G401 (cell line): ENCODE measurements at regions not wholly inside any gene's neighbourhood (a gene's known extent, or its start where the extent isn't known, plus 50 kb on each side); places are given as distances from the start of the nearest gene placed in this dataset.
"Not testable (repeated sequence)": the region's sequence is repeated elsewhere in the genome, so short reads cannot be mapped to it uniquely, and the experiment has no call there.

Experiments
- DNase-seq: peaks from one replicate; pipeline ENCODE4 v3.0.0-alpha.2; 2015; ENCODE audit warnings: low spot score
- in situ Hi-C: cut with HindIII; loops from 2 replicates; pipeline ENCODE4 v1.10.0; 2016; ENCODE audit warnings: low sequenced_read_pairs, mixed read lengths

- no peak for DNase-seq
- in situ Hi-C loops, result no loop called here
Observed at GRCh38 chr17:77036136-77036840, 104.5 kb upstream of the SEC14L1 start.

DNA sequence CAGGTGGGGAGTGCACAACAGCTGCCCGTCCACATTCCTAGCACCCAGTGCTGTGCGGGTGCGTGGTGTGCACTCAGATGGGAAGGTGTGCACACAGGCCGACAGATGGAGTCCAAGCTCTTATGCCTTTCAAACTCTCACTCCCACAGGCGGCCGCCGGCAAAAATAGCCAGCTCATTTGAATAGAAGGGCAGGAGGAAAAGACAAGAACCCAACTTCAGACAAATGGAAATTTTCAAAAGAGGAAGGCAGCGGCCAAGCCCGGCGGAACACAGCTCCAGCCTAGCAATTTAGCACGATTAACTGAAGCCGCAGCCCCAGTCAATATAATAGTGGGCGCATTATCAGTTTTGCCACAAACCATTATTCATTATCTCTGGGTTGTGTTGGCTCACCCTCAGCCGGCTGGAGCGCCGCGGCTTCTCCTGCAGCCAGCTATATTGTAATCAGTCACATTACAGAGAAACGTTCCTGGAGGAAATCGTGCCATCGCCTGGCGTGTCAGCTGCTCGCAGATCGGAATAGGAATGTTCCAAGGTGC is 103.9 kb upstream of the SEC14L1 start:
- peak; percentile 86 for DNase-seq
- in situ Hi-C loops, result no loop called here

GRCh38 chr17:77037943-77038342 is 102.8 kb upstream of the SEC14L1 start:
- in situ Hi-C loops, result no loop called here
- no peak for DNase-seq

GRCh38 chr17:77038884-77039555 is 101.7 kb upstream of the SEC14L1 start:
- in situ Hi-C loops, result no loop called here
- DNase-seq, result no peak

DNA sequence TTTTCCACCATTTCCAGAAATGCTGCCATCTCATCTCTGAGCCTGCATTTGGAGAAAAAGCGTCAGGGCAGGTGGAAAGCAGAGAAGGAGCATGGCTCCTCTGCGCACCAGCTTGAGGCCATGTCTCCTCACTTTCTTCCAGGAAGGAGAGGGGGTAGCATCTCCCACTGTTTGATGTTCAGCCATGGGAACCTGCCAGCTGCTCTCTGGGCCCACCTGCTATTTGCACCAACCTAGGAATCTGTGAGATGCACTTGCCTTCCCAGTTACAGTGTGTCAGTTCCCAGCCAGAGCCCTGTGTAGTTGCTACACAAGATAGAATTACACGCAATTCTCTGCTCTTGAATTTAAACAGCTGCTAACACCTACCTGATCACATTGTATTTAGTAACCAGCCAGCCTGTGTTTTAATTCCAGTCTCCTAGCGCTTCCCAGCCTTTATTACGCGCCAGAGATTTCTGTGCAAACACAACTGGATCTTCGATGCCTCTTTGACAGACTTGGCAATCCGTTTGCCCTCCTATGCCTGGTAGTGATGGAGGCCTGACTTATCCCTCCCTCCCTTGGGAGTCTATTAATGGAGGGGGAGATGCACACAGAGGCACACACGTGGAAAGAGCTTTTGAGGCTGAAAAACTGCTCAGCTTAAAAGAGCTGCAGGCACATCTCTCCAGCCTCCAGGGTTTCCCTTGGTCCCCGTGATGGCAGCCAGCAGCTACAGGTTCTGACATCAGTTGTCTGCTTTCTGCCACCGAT is 98.1 kb upstream of the SEC14L1 start:
- in situ Hi-C loops, result no loop called here
- no peak for DNase-seq

- no peak for DNase-seq
- in situ Hi-C loops, result no loop called here
Observed at GRCh38 chr17:77045441-77046041, 95.2 kb upstream of the SEC14L1 start.

DNA sequence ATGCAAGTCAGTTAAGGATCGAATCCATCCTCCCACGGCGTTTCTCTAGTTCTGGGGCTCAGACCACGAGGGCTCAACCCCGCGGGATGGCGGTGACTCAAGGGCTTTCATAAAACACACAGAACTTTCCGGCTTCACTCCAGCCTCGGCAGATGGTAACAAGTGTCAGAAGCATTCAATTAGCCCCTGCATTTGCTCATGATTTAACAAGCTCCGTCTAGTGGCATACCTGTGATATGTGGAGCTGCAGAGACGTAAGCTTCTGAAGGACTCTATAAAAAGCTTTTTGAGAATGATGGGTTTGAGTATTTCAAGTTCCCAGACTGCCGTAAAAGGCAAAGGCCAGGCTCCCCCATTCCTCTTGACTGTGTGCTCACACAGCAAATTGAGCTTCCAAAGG is 91.3 kb upstream of the SEC14L1 start:
- peak; percentile 45 for DNase-seq
- in situ Hi-C loops, result no loop called here

DNA sequence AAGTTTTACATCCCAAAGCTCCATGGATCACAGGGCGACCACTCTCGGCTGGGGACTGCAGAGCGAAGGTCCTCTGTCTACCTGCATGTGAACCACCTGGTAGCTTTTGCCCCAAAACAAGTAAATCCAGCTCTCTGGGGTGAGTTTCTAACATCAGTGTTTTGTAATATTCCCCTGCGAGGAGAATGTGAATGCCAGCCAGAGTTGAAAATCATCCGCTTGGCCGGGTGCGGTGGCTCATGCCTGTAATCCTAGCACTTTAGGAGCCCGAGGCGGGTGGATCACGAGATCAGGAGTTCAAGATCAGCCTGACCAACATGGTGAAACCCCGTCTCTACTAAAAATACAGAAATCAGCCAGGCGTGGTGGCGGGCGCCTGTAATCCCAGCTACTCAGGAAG is 89.9 kb upstream of the SEC14L1 start:
- DNase-seq, in situ Hi-C loops: not testable (repeated sequence)

DNA sequence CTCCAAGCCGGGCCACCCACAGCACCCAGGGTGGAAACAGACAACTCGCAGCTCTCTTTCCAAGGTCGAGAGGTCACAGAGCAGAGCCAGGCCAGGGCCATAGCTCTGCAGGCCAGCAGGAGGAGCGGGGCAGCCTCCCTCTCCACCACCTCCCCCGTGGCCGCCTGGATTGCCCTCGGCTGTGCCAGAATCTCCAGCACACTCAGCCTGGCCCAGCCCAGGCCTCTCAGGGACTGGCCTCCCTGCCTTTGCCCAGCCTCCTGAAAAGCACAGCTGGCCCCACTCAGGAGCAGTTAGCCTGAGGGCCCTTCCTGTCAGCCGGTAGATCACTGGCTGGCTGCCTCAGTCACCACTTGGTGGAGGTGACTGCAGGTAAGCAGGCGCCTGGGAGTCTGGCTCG is 85.8 kb upstream of the SEC14L1 start:
- in situ Hi-C loops, result no loop called here
- no peak for DNase-seq

GRCh38 chr17:77055453-77055852 is 85.3 kb upstream of the SEC14L1 start:
- peak; percentile 14 for DNase-seq
- in situ Hi-C loops, result no loop called here

GRCh38 chr17:77058016-77058415 is 82.8 kb upstream of the SEC14L1 start:
- in situ Hi-C loops, result no loop called here
- DNase-seq, result no peak

DNA sequence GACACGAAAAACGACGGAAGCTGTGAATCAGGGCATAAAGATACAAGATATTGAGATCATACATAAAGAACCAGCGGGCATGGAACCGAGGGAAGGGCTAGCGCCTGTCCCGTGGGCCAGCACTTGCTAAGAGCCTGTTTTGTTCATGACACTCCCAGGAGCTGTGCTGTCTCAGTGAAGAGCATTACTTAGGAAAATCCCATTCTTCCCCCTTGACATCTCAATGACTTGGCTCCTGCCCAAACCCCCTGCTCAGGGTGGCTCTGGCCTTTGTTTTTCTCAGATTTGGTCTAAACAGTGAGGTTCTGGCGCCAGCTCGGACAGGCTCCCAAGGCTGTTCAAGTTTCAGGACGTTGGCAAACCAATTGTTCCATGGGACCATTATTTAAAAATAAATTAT is 79.1 kb upstream of the SEC14L1 start:
- DNase-seq, result no peak
- in situ Hi-C loops, result no loop called here

DNA sequence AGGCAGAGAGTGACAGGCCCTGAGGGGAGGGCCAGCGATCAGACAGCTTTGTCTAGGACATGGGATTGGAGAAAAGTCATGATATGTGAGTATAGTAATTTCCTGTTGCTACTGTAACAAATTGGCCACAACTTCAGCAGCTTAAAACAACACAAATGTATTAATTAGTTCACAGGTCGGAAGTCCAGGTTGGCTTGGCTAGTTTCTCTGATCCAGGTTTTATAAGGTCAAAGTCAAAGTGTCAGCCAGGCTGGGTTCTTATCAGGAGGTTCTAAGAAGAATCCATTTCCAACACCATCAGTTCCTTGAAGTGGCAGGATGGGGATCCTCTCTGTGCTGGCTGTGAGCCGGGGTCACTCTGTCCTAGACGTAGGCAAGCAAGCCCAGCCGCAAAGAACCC is 76.2 kb upstream of the SEC14L1 start:
- in situ Hi-C loops, result no loop called here
- no peak for DNase-seq

GRCh38 chr17:77066165-77066564 is 74.6 kb upstream of the SEC14L1 start:
- DNase-seq, result no peak
- in situ Hi-C loops, result no loop called here

- peak; percentile 61 for DNase-seq
- in situ Hi-C loops, result not testable (repeated sequence)
Observed at GRCh38 chr17:77066726-77067409, 73.9 kb upstream of the SEC14L1 start.

DNA sequence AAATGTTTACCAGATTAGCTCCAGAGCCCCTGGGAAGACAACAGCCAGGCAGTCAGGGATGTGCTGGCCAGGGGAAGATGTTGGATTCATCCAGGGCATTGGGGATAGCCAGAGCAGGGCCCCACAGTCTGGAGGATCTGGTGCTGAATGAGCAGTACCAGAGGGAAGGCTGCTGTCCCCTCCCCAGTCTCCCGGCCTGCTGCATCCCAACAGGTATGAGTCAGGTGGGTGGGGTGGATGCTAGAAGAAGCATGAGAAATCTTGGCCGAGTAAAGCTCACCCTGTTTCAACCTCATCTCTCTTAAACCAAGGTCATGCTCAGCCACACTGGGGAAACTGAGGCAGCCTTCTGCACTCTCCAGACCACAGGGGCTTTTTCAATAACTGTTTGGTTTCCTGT is 71.9 kb upstream of the SEC14L1 start:
- in situ Hi-C loops, result no loop called here
- no peak for DNase-seq

GRCh38 chr17:77070888-77071279 is 69.9 kb upstream of the SEC14L1 start:
- no peak for DNase-seq
- in situ Hi-C loops, result no loop called here

- in situ Hi-C loops, result no loop called here
- no peak for DNase-seq
Observed at GRCh38 chr17:77071925-77072490, 68.8 kb upstream of the SEC14L1 start.

- in situ Hi-C loops, result no loop called here
- DNase-seq, result no peak
Observed at GRCh38 chr17:77072670-77073069, 68.1 kb upstream of the SEC14L1 start.
